HG03439 (cell line): ENCODE measurements at regions not wholly inside any gene's neighbourhood (a gene's known extent, or its start where the extent isn't known, plus 50 kb on each side); places are given as distances from the start of the nearest gene placed in this dataset.
"Not testable (repeated sequence)": the region's sequence is repeated elsewhere in the genome, so short reads cannot be mapped to it uniquely, and the experiment has no call there.

Source experiments
- ATAC-seq: cut with Tn5 transposase; IDR thresholded peaks from one replicate; pipeline ENCODE4 v1.9.1; 2021; ENCODE audit warnings: mild to moderate bottlenecking, moderate library complexity; ENCODE audit not compliant: unreplicated experiment

GRCh38 chr6:130547723-130548122, 181.9 kb downstream of the TMEM200A start:
- no peak for ATAC-seq

GRCh38 chr6:130557481-130558112, 191.8 kb downstream of the TMEM200A start:
- no peak for ATAC-seq

GRCh38 chr6:130558131-130558530, 192.3 kb downstream of the TMEM200A start:
- no peak for ATAC-seq

GRCh38 chr6:130559166-130559565, 193.3 kb downstream of the TMEM200A start:
- no peak for ATAC-seq

- ATAC-seq, result no peak
These were observed 194.4 kb downstream of the TMEM200A start for GRCh38 chr6:130560231-130560630.

GRCh38 chr6:130561159-130561558, 195.3 kb downstream of the TMEM200A start:
- not testable (repeated sequence) for ATAC-seq

GRCh38 chr6:130565696-130566095, 199.9 kb downstream of the TMEM200A start:
- ATAC-seq, result no peak

- ATAC-seq, result no peak
These were observed 208.3 kb downstream of the TMEM200A start for GRCh38 chr6:130574146-130574545.

GRCh38 chr6:130575557-130575956, 209.7 kb downstream of the TMEM200A start:
- peak; percentile 23 for ATAC-seq

- peak; percentile 91 for ATAC-seq
These were observed 210.2 kb downstream of the TMEM200A start for GRCh38 chr6:130575971-130576370.

- ATAC-seq, result no peak
These were observed 211.5 kb downstream of the TMEM200A start for GRCh38 chr6:130577178-130577919.

- no peak for ATAC-seq
These were observed 212.9 kb downstream of the TMEM200A start for GRCh38 chr6:130578713-130579112.

GRCh38 chr6:130583268-130583667, 217.5 kb downstream of the TMEM200A start:
- no peak for ATAC-seq

- ATAC-seq, result no peak
These were observed 219.8 kb downstream of the TMEM200A start for GRCh38 chr6:130585587-130585986.

- no peak for ATAC-seq
These were observed 222.1 kb downstream of the TMEM200A start for GRCh38 chr6:130587778-130588520.

- no peak for ATAC-seq
These were observed 227.4 kb downstream of the TMEM200A start for GRCh38 chr6:130593200-130593599.

- no peak for ATAC-seq
These were observed 228.1 kb downstream of the TMEM200A start for GRCh38 chr6:130593948-130594347.

- no peak for ATAC-seq
These were observed 228.9 kb upstream of the SMLR1 start for GRCh38 chr6:130598021-130598989.

- ATAC-seq, result no peak
These were observed 226.3 kb upstream of the SMLR1 start for GRCh38 chr6:130600880-130601341.

GRCh38 chr6:130602151-130602770, 224.9 kb upstream of the SMLR1 start:
- no peak for ATAC-seq
